Liver (tissue), 8 donors: ENCODE measurements at regions not wholly inside any gene's neighbourhood (a gene's known extent, or its start where the extent isn't known, plus 50 kb on each side); places are given as distances from the start of the nearest gene placed in this dataset.

ENCODE experiments used
- DNase-seq: peaks from one replicate; pipeline ENCODE4 v3.0.0-alpha.2; 2017; ENCODE audit warnings: low spot score
- H3K27ac ChIP-seq, 2 donors: one replicate each; pipeline ENCODE4 v1.7.0; 2013; ENCODE audit warnings: inconsistent platforms in 2 of 2, low read length in 2 of 2, control low read depth in 1 of 2, low read depth in 1 of 2, mild to moderate bottlenecking in 1 of 2
- H3K27me3 ChIP-seq, 4 donors: one replicate each; pipeline versions ENCODE4 v1.6.1 to v1.7.0; 2013; ENCODE audit warnings: low read length in 3 of 4, inconsistent platforms in 1 of 4, mild to moderate bottlenecking in 1 of 4, moderate library complexity in 1 of 4; ENCODE audit not compliant: control insufficient read depth in 4 of 4, insufficient read depth in 4 of 4
- H3K36me3 ChIP-seq, 4 donors: one replicate each; pipeline versions ENCODE4 v1.6.1 to v1.7.0; 2013; ENCODE audit warnings: low read length in 3 of 4, mild to moderate bottlenecking in 3 of 4, low read depth in 1 of 4, moderate library complexity in 1 of 4; ENCODE audit not compliant: control insufficient read depth in 4 of 4, insufficient read depth in 3 of 4
- H3K4me1 ChIP-seq, 4 donors: one replicate each; pipeline versions ENCODE4 v1.6.1 to v1.7.0; 2013; ENCODE audit warnings: low read length in 3 of 4, mild to moderate bottlenecking in 3 of 4, moderate library complexity in 1 of 4; ENCODE audit not compliant: control insufficient read depth in 4 of 4, insufficient read depth in 4 of 4
- H3K4me3 ChIP-seq, 3 donors: one replicate each; pipeline versions ENCODE4 v1.6.1 to v1.7.0; 2013; ENCODE audit warnings: low read length in 3 of 3, control low read depth in 1 of 3, low read depth in 1 of 3, mild to moderate bottlenecking in 1 of 3
- H3K9ac ChIP-seq, 2 donors: one replicate each; pipeline ENCODE4 v1.7.0; 2013; ENCODE audit warnings: low read length in 2 of 2, mild to moderate bottlenecking in 2 of 2, moderate library complexity in 2 of 2, control low read depth in 1 of 2, low read depth in 1 of 2
- H3K9me3 ChIP-seq, 4 donors: one replicate each; pipeline versions ENCODE4 v1.6.1 to v1.7.0; 2013; ENCODE audit warnings: low read length in 3 of 4; ENCODE audit not compliant: control insufficient read depth in 4 of 4
- EGR1 ChIP-seq, 2 donors: IDR thresholded peaks; 2 replicates each; pipeline ENCODE4 v1.6.1; 2016 to 2018; ENCODE audit warnings: antibody characterized with exemption in 2 of 2, low read depth in 2 of 2
- FOXA1 ChIP-seq: IDR thresholded peaks from 2 replicates; pipeline ENCODE4 v1.6.1; 2016; ENCODE audit warnings: antibody characterized with exemption
- FOXA2 ChIP-seq: IDR thresholded peaks from 2 replicates; pipeline ENCODE4 v1.6.1; 2016; ENCODE audit warnings: antibody characterized with exemption
- GABPA ChIP-seq, 2 donors: IDR thresholded peaks in 1 of 2; conservative IDR thresholded peaks in 1 of 2; 2 replicates each; pipeline ENCODE4 v1.6.1; 2016; ENCODE audit warnings: antibody characterized with exemption in 2 of 2, mild to moderate bottlenecking in 1 of 2, moderate library complexity in 1 of 2
- HNF4A ChIP-seq, 2 donors: conservative IDR thresholded peaks; 2 replicates each; pipeline ENCODE4 v1.6.1; 2016; ENCODE audit warnings: antibody characterized with exemption in 2 of 2, mild to moderate bottlenecking in 2 of 2
- HNF4G ChIP-seq: IDR thresholded peaks from 2 replicates; pipeline ENCODE4 v1.6.1; 2016; ENCODE audit warnings: antibody characterized with exemption
- JUND ChIP-seq, 2 donors: IDR thresholded peaks; 2 replicates each; pipeline ENCODE4 v1.6.1; 2016; ENCODE audit warnings: antibody characterized with exemption in 2 of 2
- NR2F2 ChIP-seq: IDR thresholded peaks from 2 replicates; pipeline ENCODE4 v1.6.1; 2016; ENCODE audit warnings: antibody characterized with exemption
- RAD21 ChIP-seq, 2 donors: IDR thresholded peaks; 2 replicates each; pipeline ENCODE4 v1.6.1; 2016; ENCODE audit warnings: antibody characterized with exemption in 2 of 2, mild to moderate bottlenecking in 2 of 2
- RXRA ChIP-seq, 2 donors: IDR thresholded peaks; 2 replicates each; pipeline ENCODE4 v1.6.1; 2017 to 2018; ENCODE audit warnings: antibody characterized with exemption in 2 of 2, mild to moderate bottlenecking in 1 of 2
- SP1 ChIP-seq: IDR thresholded peaks from 2 replicates; pipeline ENCODE4 v1.6.1; 2018; ENCODE audit warnings: antibody characterized with exemption, mild to moderate bottlenecking
- TAF1 ChIP-seq: conservative IDR thresholded peaks from 2 replicates; pipeline ENCODE4 v1.6.1; 2016; ENCODE audit warnings: antibody characterized with exemption, mild to moderate bottlenecking
- YY1 ChIP-seq: IDR thresholded peaks from 2 replicates; pipeline ENCODE4 v1.6.1; 2016; ENCODE audit warnings: antibody characterized with exemption, mild to moderate bottlenecking
- WGBS: extraction: QIAGEN DNeasy Blood & Tissue Kit; methylation state at CpG from one replicate; pipeline ENCODE4 v1.1.7; 2013; 5-methylcytosine and 5-hydroxymethylcytosine counted together
- TF ChIP-seq, protein P1 (sequence below): fragments of 150-350 bp; IDR thresholded peaks from 2 replicates; pipeline ENCODE4 v1.5.1; 2017; ENCODE audit warnings: improper control_type of control experiment, low read depth, low read length; ENCODE audit not compliant: missing input control
- TF ChIP-seq, protein P2 (sequence below): IDR thresholded peaks from 2 replicates; pipeline ENCODE4 v1.6.1; 2016; ENCODE audit warnings: antibody characterized with exemption, mild to moderate bottlenecking
- TF ChIP-seq, protein P3 (sequence below): IDR thresholded peaks from 2 replicates; pipeline ENCODE4 v1.6.1; 2016; ENCODE audit warnings: antibody characterized with exemption
- TF ChIP-seq, protein P4 (sequence below): IDR thresholded peaks from 2 replicates; pipeline ENCODE4 v1.6.1; 2016; ENCODE audit warnings: antibody characterized with exemption
- donor health status: healthy.
- donor health status: healthy.
- donor health status: healthy.
- donor health status: healthy.
- donor health status: healthy.

DNA sequence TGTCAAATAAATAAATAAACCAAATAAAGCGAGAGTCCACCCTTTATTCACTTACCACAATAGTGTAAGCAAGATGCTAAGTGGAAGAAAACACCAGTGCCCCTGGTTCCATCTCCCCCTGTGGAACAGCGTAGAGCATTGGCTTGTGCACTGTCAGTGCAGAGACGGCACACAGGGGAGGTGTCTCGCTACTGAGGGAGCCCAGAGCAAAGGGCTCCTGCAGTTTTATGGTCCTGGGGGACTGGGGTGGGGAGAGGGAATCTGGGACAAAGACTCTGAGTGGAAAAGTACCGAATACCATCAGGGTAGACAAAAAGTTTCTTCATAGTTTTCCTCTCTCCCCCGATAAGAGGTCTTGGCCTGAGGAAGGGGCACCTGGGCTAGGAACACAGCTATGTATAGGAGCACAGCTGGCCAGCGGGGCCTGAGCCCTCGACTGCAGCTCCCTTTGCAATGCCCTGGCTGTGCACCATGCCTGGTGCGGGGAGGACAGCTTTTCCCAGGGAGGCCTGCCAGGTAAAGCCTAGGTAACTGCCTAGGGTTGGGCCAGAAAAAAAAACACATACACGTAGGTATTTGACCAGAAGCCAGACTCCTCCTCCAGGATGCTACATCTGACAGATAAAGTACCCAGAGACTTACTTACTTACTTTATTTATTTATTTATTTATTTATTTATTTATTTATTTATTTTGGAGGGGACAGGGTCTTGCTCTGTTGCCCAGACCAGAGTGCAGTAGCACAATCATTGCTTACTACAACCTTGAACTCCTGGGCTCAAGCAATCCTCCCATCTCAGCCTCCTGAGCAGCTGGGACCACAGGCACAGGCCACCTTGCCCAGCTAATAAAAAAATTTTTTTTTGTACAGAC lies 88.8 kb upstream of the KIF5B start (continued):
- TF ChIP-seq JUND (IDR thresholded peaks at IDR 0.05), result no peak
- no peak for TF ChIP-seq NR2F2

DNA sequence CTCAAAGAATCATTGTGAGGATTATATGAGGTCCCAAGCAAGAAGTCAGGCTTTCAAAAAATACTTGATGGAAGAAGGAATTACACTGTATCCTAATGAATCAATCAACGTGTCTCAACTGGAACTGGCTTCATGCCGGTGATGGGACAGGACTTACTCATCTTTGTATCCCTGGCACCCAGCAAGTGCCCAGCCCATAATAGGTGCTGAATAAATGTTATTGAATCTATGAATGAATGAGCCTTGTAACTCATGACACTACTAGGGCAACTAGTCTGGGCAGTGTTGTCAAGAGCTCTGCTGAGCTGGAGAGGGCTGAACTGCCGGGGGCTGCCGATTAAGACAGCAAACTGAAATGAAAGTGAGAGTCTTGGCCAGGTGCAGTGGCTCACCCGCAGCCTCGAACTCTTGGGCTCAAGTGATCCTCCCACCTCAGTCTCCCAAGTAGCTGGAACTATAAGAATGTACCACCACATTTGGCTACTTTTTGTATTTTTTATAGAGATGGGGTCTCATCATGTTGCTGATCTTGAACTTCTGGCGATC lies 87.2 kb upstream of the KIF5B start:
- H3K9ac ChIP-seq, result no peak overlapping the region
- 94% methylated on average over 7 of the region's 7 CpGs for WGBS
- no peaks in the 10 kb centered on the region for H3K4me1 ChIP-seq
- no peak overlapping the region for H3K4me3 ChIP-seq
- no peaks in the 10 kb centered on the region for H3K36me3 ChIP-seq
- no peak overlapping the region for H3K27ac ChIP-seq
- DNase-seq, result no peak
- H3K9me3 ChIP-seq, result no peaks in the 10 kb centered on the region
- TF ChIP-seq HNF4A (conservative IDR thresholded peaks at IDR 0.05) (no peak), RAD21 (IDR thresholded peaks at IDR 0.05) (no peak), HNF4G (no peak), EGR1 (IDR thresholded peaks at IDR 0.05; ENCODE audit: low read depth in 2 of 2) (no peak), SP1 (no peak), YY1 (no peak), FOXA2 (no peak), TAF1 (no peak), NR2F2 (no peak), GABPA (IDR thresholded peaks at IDR 0.05 in 1 of 2, conservative IDR thresholded peaks at IDR 0.05 in 1 of 2) (no peak), FOXA1 (no peak), JUND (IDR thresholded peaks at IDR 0.05) (no peak), RXRA (IDR thresholded peaks at IDR 0.05) (no peak)
- TF ChIP-seq, protein P1, sequence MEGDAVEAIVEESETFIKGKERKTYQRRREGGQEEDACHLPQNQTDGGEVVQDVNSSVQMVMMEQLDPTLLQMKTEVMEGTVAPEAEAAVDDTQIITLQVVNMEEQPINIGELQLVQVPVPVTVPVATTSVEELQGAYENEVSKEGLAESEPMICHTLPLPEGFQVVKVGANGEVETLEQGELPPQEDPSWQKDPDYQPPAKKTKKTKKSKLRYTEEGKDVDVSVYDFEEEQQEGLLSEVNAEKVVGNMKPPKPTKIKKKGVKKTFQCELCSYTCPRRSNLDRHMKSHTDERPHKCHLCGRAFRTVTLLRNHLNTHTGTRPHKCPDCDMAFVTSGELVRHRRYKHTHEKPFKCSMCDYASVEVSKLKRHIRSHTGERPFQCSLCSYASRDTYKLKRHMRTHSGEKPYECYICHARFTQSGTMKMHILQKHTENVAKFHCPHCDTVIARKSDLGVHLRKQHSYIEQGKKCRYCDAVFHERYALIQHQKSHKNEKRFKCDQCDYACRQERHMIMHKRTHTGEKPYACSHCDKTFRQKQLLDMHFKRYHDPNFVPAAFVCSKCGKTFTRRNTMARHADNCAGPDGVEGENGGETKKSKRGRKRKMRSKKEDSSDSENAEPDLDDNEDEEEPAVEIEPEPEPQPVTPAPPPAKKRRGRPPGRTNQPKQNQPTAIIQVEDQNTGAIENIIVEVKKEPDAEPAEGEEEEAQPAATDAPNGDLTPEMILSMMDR, result no peak
- TF ChIP-seq, protein P2, sequence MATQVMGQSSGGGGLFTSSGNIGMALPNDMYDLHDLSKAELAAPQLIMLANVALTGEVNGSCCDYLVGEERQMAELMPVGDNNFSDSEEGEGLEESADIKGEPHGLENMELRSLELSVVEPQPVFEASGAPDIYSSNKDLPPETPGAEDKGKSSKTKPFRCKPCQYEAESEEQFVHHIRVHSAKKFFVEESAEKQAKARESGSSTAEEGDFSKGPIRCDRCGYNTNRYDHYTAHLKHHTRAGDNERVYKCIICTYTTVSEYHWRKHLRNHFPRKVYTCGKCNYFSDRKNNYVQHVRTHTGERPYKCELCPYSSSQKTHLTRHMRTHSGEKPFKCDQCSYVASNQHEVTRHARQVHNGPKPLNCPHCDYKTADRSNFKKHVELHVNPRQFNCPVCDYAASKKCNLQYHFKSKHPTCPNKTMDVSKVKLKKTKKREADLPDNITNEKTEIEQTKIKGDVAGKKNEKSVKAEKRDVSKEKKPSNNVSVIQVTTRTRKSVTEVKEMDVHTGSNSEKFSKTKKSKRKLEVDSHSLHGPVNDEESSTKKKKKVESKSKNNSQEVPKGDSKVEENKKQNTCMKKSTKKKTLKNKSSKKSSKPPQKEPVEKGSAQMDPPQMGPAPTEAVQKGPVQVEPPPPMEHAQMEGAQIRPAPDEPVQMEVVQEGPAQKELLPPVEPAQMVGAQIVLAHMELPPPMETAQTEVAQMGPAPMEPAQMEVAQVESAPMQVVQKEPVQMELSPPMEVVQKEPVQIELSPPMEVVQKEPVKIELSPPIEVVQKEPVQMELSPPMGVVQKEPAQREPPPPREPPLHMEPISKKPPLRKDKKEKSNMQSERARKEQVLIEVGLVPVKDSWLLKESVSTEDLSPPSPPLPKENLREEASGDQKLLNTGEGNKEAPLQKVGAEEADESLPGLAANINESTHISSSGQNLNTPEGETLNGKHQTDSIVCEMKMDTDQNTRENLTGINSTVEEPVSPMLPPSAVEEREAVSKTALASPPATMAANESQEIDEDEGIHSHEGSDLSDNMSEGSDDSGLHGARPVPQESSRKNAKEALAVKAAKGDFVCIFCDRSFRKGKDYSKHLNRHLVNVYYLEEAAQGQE, result no peak
- TF ChIP-seq, protein P3, sequence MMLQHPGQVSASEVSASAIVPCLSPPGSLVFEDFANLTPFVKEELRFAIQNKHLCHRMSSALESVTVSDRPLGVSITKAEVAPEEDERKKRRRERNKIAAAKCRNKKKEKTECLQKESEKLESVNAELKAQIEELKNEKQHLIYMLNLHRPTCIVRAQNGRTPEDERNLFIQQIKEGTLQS, result no peak
- TF ChIP-seq, protein P4, sequence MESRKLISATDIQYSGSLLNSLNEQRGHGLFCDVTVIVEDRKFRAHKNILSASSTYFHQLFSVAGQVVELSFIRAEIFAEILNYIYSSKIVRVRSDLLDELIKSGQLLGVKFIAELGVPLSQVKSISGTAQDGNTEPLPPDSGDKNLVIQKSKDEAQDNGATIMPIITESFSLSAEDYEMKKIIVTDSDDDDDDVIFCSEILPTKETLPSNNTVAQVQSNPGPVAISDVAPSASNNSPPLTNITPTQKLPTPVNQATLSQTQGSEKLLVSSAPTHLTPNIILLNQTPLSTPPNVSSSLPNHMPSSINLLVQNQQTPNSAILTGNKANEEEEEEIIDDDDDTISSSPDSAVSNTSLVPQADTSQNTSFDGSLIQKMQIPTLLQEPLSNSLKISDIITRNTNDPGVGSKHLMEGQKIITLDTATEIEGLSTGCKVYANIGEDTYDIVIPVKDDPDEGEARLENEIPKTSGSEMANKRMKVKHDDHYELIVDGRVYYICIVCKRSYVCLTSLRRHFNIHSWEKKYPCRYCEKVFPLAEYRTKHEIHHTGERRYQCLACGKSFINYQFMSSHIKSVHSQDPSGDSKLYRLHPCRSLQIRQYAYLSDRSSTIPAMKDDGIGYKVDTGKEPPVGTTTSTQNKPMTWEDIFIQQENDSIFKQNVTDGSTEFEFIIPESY, result no peak
- H3K27me3 ChIP-seq, result no peaks in the 10 kb centered on the region
